Breast epithelium (tissue), 3 donors: ENCODE measurements at regions not wholly inside any gene's neighbourhood (a gene's known extent, or its start where the extent isn't known, plus 50 kb on each side); places are given as distances from the start of the nearest gene placed in this dataset.
A peak's percentile ranks its signal among the peaks of the same experiment; 100 is the strongest.

ENCODE experiments used
- CTCF ChIP-seq, 3 donors: fragments of 450-650 bp; IDR thresholded peaks; one replicate each; pipeline ENCODE4 v1.5.1; 2016 to 2017; ENCODE audit warnings: antibody characterized with exemption in 3 of 3, mild to moderate bottlenecking in 3 of 3, moderate library complexity in 3 of 3
- POLR2A ChIP-seq: fragments of 450-650 bp; IDR thresholded peaks from one replicate; pipeline ENCODE4 v1.6.1; 2016; ENCODE audit warnings: antibody characterized with exemption, mild to moderate bottlenecking, moderate library complexity
- POLR2AphosphoS5 ChIP-seq, 3 donors: sonication (generic); formaldehyde crosslinking; IDR thresholded peaks; one replicate each; pipeline ENCODE4 v1.6.1; 2017; ENCODE audit warnings: antibody characterized with exemption in 3 of 3

GRCh38 chr6:3911614-3912336 is 62.6 kb downstream of the FAM50B start:
- TF ChIP-seq CTCF (IDR thresholded peaks at IDR 0.05): no peak
- no peak for TF ChIP-seq POLR2A
- TF ChIP-seq POLR2AphosphoS5 (IDR thresholded peaks at IDR 0.05): peak in 1 of 3 donors; percentile 10
